ENCODE measurements at regions not wholly inside any gene's neighbourhood (a gene's known extent, or its start where the extent isn't known, plus 50 kb on each side); places are given as distances from the start of the nearest gene placed in this dataset.

DNA sequence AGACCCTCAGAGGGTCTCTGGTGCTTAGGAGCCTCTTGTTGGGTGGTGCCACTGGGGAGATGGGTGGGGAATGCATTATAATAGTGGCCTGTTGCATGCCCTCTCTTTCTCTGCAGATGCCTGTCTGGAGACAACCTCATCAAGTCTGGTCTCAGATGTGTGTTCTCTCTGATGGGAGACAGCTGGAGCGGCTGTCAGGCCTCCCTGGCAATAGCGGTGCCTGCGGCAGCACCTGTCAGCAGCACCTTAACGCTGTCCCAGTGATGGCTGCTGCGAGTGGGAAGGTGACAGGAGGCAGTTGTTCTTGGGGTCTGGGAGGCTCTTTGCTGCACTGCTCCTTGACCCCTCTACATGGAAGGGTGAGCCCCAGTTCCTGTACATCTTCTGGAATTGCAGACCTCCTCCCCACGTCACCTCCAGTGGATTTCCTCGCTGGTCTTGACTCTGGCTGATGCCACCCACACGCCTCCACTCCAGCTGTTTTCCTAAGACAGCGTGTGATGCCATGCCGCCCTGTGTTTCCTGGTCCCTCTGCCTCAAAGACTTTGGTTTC is 63.3 kb upstream of the BLCAP start:
- H3K4me3 ChIP-seq (ENCODE audit: low read depth, low read length) = no peak overlapping the region
- TF ChIP-seq, protein P1, sequence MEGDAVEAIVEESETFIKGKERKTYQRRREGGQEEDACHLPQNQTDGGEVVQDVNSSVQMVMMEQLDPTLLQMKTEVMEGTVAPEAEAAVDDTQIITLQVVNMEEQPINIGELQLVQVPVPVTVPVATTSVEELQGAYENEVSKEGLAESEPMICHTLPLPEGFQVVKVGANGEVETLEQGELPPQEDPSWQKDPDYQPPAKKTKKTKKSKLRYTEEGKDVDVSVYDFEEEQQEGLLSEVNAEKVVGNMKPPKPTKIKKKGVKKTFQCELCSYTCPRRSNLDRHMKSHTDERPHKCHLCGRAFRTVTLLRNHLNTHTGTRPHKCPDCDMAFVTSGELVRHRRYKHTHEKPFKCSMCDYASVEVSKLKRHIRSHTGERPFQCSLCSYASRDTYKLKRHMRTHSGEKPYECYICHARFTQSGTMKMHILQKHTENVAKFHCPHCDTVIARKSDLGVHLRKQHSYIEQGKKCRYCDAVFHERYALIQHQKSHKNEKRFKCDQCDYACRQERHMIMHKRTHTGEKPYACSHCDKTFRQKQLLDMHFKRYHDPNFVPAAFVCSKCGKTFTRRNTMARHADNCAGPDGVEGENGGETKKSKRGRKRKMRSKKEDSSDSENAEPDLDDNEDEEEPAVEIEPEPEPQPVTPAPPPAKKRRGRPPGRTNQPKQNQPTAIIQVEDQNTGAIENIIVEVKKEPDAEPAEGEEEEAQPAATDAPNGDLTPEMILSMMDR (IDR thresholded peaks at IDR 0.05; ENCODE audit: borderline replicate concordance, insufficient read depth, low read depth, low read length) = no peak

DNA sequence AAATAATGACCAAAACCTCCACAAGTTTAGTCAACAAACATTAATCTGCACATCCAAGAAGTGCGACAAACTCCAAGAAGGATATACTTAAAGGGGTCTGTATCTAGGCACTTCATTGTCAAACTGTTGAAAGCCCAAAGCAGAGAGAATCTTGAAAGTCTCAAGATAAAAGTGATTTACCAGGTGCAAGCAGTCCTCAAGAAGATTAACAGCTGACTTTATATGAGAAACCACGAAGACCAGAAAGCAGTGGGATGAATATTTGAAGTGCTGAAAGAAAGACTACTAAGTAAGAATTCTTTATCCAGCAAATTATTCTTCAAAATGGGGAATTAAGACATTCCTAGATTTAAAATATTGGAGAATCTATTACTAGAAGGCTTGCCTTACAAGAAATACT is 58.4 kb upstream of the BLCAP start:
- TF ChIP-seq, protein P1 (IDR thresholded peaks at IDR 0.05; ENCODE audit: borderline replicate concordance, insufficient read depth, low read depth, low read length) = no peak
- H3K4me3 ChIP-seq (ENCODE audit: low read depth, low read length) = no peak overlapping the region

DNA sequence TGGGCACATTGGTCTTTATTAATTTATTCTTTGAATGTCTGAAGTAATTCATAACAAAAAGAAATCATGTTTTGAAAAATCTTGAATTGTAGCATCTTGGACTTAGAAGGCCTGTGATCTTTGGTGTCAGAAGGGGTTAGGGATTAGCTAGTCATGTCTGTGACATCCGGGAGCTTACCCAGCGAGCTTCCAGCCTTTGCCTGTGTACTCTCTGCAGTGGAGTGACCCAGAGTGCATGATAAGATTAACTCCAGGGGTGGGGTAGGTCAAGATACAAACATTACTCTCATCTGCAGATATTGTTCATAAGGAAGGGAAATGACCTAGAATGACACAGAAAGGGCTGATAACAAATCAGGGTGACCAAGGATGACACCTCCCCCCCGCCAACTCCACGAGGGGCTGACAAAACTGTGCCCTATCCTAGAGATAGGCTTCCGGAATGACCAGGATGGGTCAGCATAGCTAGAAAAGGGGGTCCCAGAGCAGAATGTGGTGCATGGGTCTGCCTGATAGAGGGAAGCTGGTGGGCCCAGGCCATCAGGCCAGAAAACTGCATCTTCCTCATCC is 56.6 kb upstream of the BLCAP start:
- no peak overlapping the region for H3K4me3 ChIP-seq (ENCODE audit: low read depth, low read length)
- TF ChIP-seq, protein P1 (IDR thresholded peaks at IDR 0.05; ENCODE audit: borderline replicate concordance, insufficient read depth, low read depth, low read length) = no peak

DNA sequence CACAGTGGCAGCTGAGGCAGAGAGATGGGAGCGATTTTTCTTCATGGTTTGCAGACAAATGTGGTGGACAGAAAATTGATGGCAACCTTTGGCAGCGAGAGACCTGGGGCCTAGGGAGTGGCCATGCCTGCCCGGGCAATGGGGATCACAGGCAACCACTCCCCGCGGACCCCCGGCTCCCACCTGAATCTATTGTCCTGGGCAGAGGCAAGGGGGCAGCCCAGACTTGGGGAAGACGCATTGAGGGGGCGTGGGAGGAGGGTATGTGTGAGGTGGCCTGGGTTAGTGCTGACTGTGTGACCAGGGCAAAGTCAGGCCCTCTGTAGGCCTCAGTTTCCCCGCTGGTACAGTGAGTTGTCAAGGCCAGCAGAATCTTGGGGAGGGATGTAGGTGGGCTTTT is 53.6 kb upstream of the BLCAP start:
- TF ChIP-seq, protein P1 (IDR thresholded peaks at IDR 0.05; ENCODE audit: borderline replicate concordance, insufficient read depth, low read depth, low read length) = no peak
- H3K4me3 ChIP-seq (ENCODE audit: low read depth, low read length) = no peak overlapping the region

DNA sequence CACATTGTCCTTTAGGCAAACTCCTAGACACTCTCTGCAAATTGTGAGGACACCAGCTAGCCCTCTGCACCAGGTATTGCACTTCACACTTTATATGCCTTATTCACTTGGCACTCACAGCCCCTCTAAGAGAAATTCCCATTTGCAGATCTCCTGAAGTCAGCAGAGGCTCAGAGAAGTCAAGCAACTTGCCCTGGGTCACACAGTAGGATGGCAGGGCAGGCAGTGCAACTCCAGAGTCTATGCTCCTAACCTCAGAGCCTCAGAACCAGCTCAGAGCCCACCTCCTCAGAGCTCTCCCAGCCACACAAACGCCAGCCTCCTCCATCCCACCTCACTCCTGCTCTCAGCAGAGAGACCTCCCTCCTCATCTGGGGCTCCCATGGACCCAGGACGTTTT is 52.4 kb upstream of the BLCAP start:
- TF ChIP-seq, protein P1 (IDR thresholded peaks at IDR 0.05; ENCODE audit: borderline replicate concordance, insufficient read depth, low read depth, low read length) = no peak
- no peak overlapping the region for H3K4me3 ChIP-seq (ENCODE audit: low read depth, low read length)

DNA sequence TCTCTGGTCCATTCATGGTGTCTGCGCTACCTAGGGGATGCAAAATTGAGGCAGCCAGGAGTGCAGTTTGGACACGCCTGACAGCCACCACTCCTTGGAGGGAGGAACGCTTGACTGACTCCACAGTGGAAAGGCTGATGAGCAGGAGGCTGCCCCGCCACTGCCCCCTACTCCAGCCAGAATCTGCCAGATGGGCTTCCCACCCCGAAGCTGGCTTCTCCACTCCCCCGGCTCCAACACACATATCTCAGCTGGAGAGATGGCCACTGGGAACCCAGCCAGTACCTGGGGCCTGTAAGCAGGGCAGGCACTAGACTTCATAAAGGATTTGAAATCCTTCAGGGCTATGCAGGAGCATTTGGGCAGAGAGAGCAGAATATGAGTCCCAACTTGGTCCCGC is 51.4 kb upstream of the BLCAP start:
- TF ChIP-seq, protein P1 (IDR thresholded peaks at IDR 0.05; ENCODE audit: borderline replicate concordance, insufficient read depth, low read depth, low read length) = no peak
- H3K4me3 ChIP-seq (ENCODE audit: low read depth, low read length) = no peak overlapping the region

DNA sequence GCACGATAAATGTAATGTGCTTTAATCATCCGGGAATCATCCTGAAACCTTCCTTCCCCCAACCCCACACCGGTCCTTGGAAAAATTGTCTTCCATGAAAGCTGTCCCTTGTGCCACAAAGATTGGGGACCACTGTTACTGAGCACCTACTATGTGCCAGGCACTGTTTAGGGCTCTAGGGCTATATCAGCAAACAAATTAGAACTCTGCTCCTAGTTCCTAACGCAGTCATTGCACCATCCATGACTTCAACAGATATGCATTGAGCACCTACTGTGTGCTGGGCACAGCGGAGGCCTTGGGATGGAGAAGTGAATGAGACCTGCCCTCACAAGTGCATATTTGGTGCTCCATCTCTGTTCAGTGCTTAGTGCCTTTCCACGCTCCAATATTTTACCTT is 50.3 kb upstream of the BLCAP start:
- TF ChIP-seq, protein P1 (IDR thresholded peaks at IDR 0.05; ENCODE audit: borderline replicate concordance, insufficient read depth, low read depth, low read length) = no peak

More for the DNA sequence above, 50.3 kb upstream of the BLCAP start:
- H3K4me3 ChIP-seq (ENCODE audit: low read depth, low read length) = no peak overlapping the region
